H1 (cell line): ENCODE measurements at regions not wholly inside any gene's neighbourhood (a gene's known extent, or its start where the extent isn't known, plus 50 kb on each side); places are given as distances from the start of the nearest gene placed in this dataset.

Experiments used
- CTCF ChIA-PET: fragments of 300-600 bp; sonication (Branson Sonifier 250); formaldehyde crosslinking; loops from one replicate; lab custom pipeline; 2021; ENCODE audit not compliant: partially characterized antibody; lab: Charles Lee
- POLR2A ChIA-PET: fragments of 300-600 bp; sonication (Branson Sonifier 250); formaldehyde crosslinking; loops from one replicate; lab custom pipeline; 2021; ENCODE audit warnings: inconsistent platforms; ENCODE audit not compliant: partially characterized antibody; lab: Charles Lee
- DNase-seq, 2 experiments: peaks; one replicate each; pipeline versions ENCODE4 v3.0.0 to v3.0.0-alpha.2; 2010 to 2022; ENCODE audit warnings: low spot score in 2 of 2, low read depth in 1 of 2, mixed read lengths in 1 of 2
- FAIRE-seq: peaks from 2 replicates; lab custom pipeline; 2011; peaks lifted over from hg19 to GRCh38; lab: Jason Lieb, UNC
- H2AFZ ChIP-seq: 2 replicates; pipeline ENCODE4 v1.8.1; 2012; ENCODE audit warnings: low read length, inconsistent platforms
- H2AK5ac ChIP-seq: 2 replicates; pipeline ENCODE4 v1.6.1; 2013; ENCODE audit warnings: low read depth, low read length
- H2BK120ac ChIP-seq: replicated peaks from 2 replicates; pipeline ENCODE3; 2013; ENCODE audit warnings: low read depth, low read length, inconsistent platforms
- H2BK12ac ChIP-seq: 2 replicates; pipeline ENCODE4 v1.6.1; 2013; ENCODE audit warnings: low read depth, low read length
- H2BK15ac ChIP-seq: 2 replicates; pipeline ENCODE4 v1.6.1; 2013; ENCODE audit warnings: low read length
- H2BK20ac ChIP-seq: 2 replicates; pipeline ENCODE4 v1.6.1; 2013; ENCODE audit warnings: low read length
- H2BK5ac ChIP-seq: 2 replicates; pipeline ENCODE4 v1.6.1; 2013; ENCODE audit warnings: low read depth, low read length
- H3K14ac ChIP-seq: 2 replicates; pipeline ENCODE4 v1.6.1; 2013; ENCODE audit warnings: inconsistent platforms; ENCODE audit not compliant: insufficient read length
- H3K18ac ChIP-seq: 2 replicates; pipeline ENCODE4 v1.6.1; 2013; ENCODE audit warnings: low read length; ENCODE audit errors: extremely low read depth
- H3K23ac ChIP-seq: 2 replicates; pipeline ENCODE4 v1.6.1; 2013; ENCODE audit warnings: inconsistent platforms; ENCODE audit not compliant: insufficient read length
- H3K23me2 ChIP-seq: 2 replicates; pipeline ENCODE4 v1.6.1; 2013; ENCODE audit warnings: low read depth, low read length
- H3K27ac ChIP-seq: 2 replicates; pipeline ENCODE4 v1.6.1; 2011; ENCODE audit warnings: low read depth, low read length, inconsistent platforms
- H3K27me3 ChIP-seq, 4 experiments: replicated peaks in 1 of 4; 1 replicate in 1 of 4; 2 replicates in 3 of 4; pipeline versions ENCODE4 v1.6.1 to v1.8.1; 2011 to 2013; ENCODE audit warnings: low read length in 3 of 4, mild to moderate bottlenecking in 3 of 4, inconsistent platforms in 2 of 4, mixed read lengths in 2 of 4, moderate library complexity in 1 of 4; ENCODE audit not compliant: control insufficient read depth in 3 of 4, insufficient read depth in 3 of 4; ENCODE audit errors: extremely low read depth in 1 of 4
- H3K36me3 ChIP-seq, 4 experiments: 2 replicates each; pipeline versions ENCODE4 v1.6.1 to v1.8.1; 2011 to 2013; ENCODE audit warnings: mild to moderate bottlenecking in 4 of 4, low read length in 3 of 4, moderate library complexity in 2 of 4, control low read depth in 1 of 4, inconsistent platforms in 1 of 4; ENCODE audit not compliant: insufficient read depth in 4 of 4, control insufficient read depth in 2 of 4
- H3K4ac ChIP-seq: replicated peaks from 2 replicates; pipeline ENCODE3; 2013; ENCODE audit warnings: low read length, low read depth, mixed read lengths, inconsistent platforms; ENCODE audit not compliant: insufficient read length
- H3K4me1 ChIP-seq, 4 experiments: replicated peaks in 1 of 4; 1 replicate in 1 of 4; 2 replicates in 3 of 4; pipeline versions ENCODE4 v1.6.1 to v1.8.1; 2011 to 2013; ENCODE audit warnings: low read length in 3 of 4, inconsistent platforms in 2 of 4, mixed read lengths in 1 of 4; ENCODE audit not compliant: insufficient read depth in 4 of 4, control insufficient read depth in 3 of 4
- H3K4me2 ChIP-seq, 2 experiments: 2 replicates each; pipeline versions ENCODE4 v1.6.1 to v1.8.1; 2011 to 2013; ENCODE audit warnings: low read depth in 2 of 2, low read length in 2 of 2, control low read depth in 1 of 2, inconsistent platforms in 1 of 2, mild to moderate bottlenecking in 1 of 2; ENCODE audit not compliant: insufficient read depth in 1 of 2
- H3K4me3 ChIP-seq, 4 experiments: fragments of 200-600, 300-600 bp in 1 of 4; sonication (generic), shearing (Covaris generic), sonication (Bioruptor Twin) in 1 of 4; 2 replicates each; pipeline versions ENCODE4 v1.5.1 to v1.8.1; 2011 to 2016; ENCODE audit warnings: low read length in 4 of 4, low read depth in 3 of 4, control low read depth in 2 of 4, inconsistent platforms in 2 of 4, mild to moderate bottlenecking in 2 of 4, mixed read lengths in 1 of 4, moderate library complexity in 1 of 4; ENCODE audit not compliant: insufficient read depth in 2 of 4; ENCODE audit errors: extremely low read depth in 1 of 4
- H3K56ac ChIP-seq: replicated peaks from 2 replicates; pipeline ENCODE3; 2013; ENCODE audit warnings: low read depth, mild to moderate bottlenecking, mixed read lengths, low read length, inconsistent platforms; ENCODE audit not compliant: insufficient read length
- H3K79me1 ChIP-seq: 2 replicates; pipeline ENCODE4 v1.6.1; 2013; ENCODE audit warnings: low read depth, low read length, control low read depth
- H3K79me2 ChIP-seq, 2 experiments: 2 replicates each; pipeline versions ENCODE4 v1.6.1 to v1.8.1; 2012 to 2013; ENCODE audit warnings: low read length in 2 of 2, mild to moderate bottlenecking in 2 of 2, inconsistent platforms in 1 of 2; ENCODE audit not compliant: insufficient read depth in 2 of 2, control insufficient read depth in 1 of 2
- H3K9ac ChIP-seq, 4 experiments: replicated peaks in 1 of 4; 1 replicate in 1 of 4; 2 replicates in 3 of 4; pipeline versions ENCODE4 v1.6.1 to v1.8.1; 2011 to 2013; ENCODE audit warnings: low read depth in 3 of 4, low read length in 3 of 4, control low read depth in 2 of 4, mild to moderate bottlenecking in 2 of 4, moderate library complexity in 2 of 4, inconsistent platforms in 1 of 4; ENCODE audit errors: extremely low read depth in 1 of 4
- H3K9me3 ChIP-seq, 2 experiments: 2 replicates each; pipeline versions ENCODE4 v1.6.1 to v1.8.1; 2012 to 2013; ENCODE audit warnings: mild to moderate bottlenecking in 2 of 2, moderate library complexity in 2 of 2, control low read depth in 1 of 2, inconsistent platforms in 1 of 2, low read depth in 1 of 2, low read length in 1 of 2, mixed read lengths in 1 of 2; ENCODE audit not compliant: insufficient read depth in 2 of 2
- H4K20me1 ChIP-seq, 2 experiments: replicated peaks in 1 of 2; 2 replicates each; pipeline versions ENCODE3 to v1.8.1; 2011 to 2013; ENCODE audit warnings: inconsistent platforms in 2 of 2, low read length in 2 of 2, mild to moderate bottlenecking in 1 of 2; ENCODE audit not compliant: insufficient read depth in 2 of 2, control insufficient read depth in 1 of 2
- H4K5ac ChIP-seq: 2 replicates; pipeline ENCODE4 v1.6.1; 2013; ENCODE audit warnings: low read length, low read depth, mixed read lengths, inconsistent platforms; ENCODE audit not compliant: insufficient read length
- H4K8ac ChIP-seq: 2 replicates; pipeline ENCODE4 v1.8.0; 2013; ENCODE audit warnings: mild to moderate bottlenecking, moderate library complexity, low read length, inconsistent platforms; ENCODE audit not compliant: insufficient read depth; ENCODE audit errors: extremely low read depth
- H4K91ac ChIP-seq: replicated peaks from 2 replicates; pipeline ENCODE3; 2013; ENCODE audit warnings: low read length, mixed read lengths, inconsistent platforms; ENCODE audit not compliant: insufficient read length
- RAD21 ChIP-seq, 2 experiments: IDR thresholded peaks in 1 of 2; conservative IDR thresholded peaks in 1 of 2; 2 replicates each; pipeline ENCODE4 v1.6.1; 2011; ENCODE audit warnings: low read depth in 2 of 2, low read length in 2 of 2, improper control_type of control experiment in 1 of 2, inconsistent platforms in 1 of 2, mild to moderate bottlenecking in 1 of 2, moderate library complexity in 1 of 2
- TCF12 ChIP-seq: IDR thresholded peaks from 2 replicates; pipeline ENCODE4 v1.6.1; 2011; ENCODE audit warnings: low read depth, mild to moderate bottlenecking, low read length
- WGBS, 2 experiments: shearing (Covaris generic) in 1 of 2; methylation state at CpG; one replicate each; pipeline versions ENCODE4 v1.1.6 to v1.1.7; 2013 to 2015; ENCODE audit warnings: low lambda C conversion rate in 2 of 2, mixed read lengths in 2 of 2, inconsistent platforms in 1 of 2, low coverage in 1 of 2, missing lambda C conversion rate in 1 of 2; ENCODE audit not compliant: insufficient replicate concordance in 2 of 2, insufficient coverage in 1 of 2, insufficient read length in 1 of 2; ENCODE audit errors: extremely low coverage in 1 of 2, missing lambda C conversion rate in 1 of 2; 5-methylcytosine and 5-hydroxymethylcytosine counted together

DNA sequence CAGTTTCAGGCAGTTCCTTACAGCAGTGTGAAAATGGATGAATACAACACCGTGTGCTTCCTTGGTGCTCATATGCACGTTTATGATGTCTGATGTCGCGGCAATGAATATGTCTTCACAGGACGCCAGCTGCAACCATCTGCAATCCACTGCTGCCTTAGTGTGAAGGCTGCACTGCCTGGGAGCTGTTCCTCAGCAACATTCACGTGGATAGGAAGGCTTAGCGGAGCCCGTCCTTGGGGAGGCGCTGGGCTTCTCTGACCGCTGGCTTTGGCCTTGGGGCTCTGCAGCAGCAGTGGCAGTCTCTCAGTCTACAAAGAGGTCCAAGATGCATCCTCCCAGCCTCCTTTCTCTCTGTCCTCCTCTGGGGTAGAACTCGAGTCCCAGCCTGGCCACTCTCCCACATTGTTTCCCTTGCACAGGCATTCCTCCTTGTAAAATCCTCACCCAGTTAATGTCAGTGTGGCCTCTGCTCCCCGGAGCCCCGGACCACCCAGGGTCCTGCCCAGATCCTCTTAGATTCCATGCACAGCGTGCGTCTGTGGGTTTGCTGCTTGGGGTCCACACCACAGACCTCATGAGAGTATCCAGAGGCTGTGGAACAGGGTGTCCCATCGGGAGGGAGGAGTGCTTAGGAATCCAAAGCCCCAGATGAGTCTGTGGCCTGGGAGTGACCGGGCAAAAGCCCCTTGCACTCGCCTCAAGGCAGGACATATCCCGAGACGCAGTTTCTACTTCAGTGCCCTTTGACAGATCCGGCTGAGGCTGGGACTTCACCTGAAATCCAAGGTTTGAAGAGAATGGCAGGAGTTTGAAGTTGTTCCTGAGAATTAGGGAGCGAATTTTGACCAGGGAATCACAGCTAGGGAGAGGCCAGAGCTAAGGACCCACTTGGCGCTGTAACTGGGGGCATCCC, 181.3 kb downstream of the THBS2 start:
- no peak overlapping the region for H2BK15ac ChIP-seq
- no peak for FAIRE-seq
- H4K91ac ChIP-seq, result no peak overlapping the region
- DNase-seq, result no peak
- no peak overlapping the region for H3K14ac ChIP-seq
- no peak overlapping the region for H2AK5ac ChIP-seq
- H2AFZ ChIP-seq, result no peak overlapping the region
- no peaks in the 10 kb centered on the region for H3K36me3 ChIP-seq
- no peak overlapping the region for H3K18ac ChIP-seq
- H3K23ac ChIP-seq, result no peak overlapping the region
- no peak overlapping the region for H3K56ac ChIP-seq
- H3K79me2 ChIP-seq, result no peaks in the 10 kb centered on the region
- H2BK120ac ChIP-seq, result no peak overlapping the region
- no peaks in the 10 kb centered on the region for H3K79me1 ChIP-seq
- no peak for TF ChIP-seq TCF12
- peak in 1 of 2 experiments; percentile 22; a peak in 1 of 4 replicates for TF ChIP-seq RAD21 (IDR thresholded peaks at IDR 0.05 in 1 of 2, conservative IDR thresholded peaks at IDR 0.05 in 1 of 2; ENCODE audit: low read depth in 2 of 2, low read length in 2 of 2)
- no peak overlapping the region for H2BK12ac ChIP-seq
- H3K4me1 ChIP-seq, result no peaks in the 10 kb centered on the region; a peak in 1 of 7 replicates
- H2BK5ac ChIP-seq, result no peak overlapping the region
- no peaks in the 10 kb centered on the region for H3K27me3 ChIP-seq
- no peaks in the 10 kb centered on the region for H3K23me2 ChIP-seq
- ChIA-PET POLR2A (no interaction called here), CTCF (interaction anchor here (1.4 kb wide), 1 partner anchor 53 kb away, joined by 4 read pairs; no protein-coding TSS in a partner anchor)
- no peak overlapping the region for H4K8ac ChIP-seq
- H2BK20ac ChIP-seq, result no peak overlapping the region
- H3K4me2 ChIP-seq, result no peak overlapping the region
- no peak overlapping the region for H3K4ac ChIP-seq
- H3K27ac ChIP-seq, result no peak overlapping the region
- no peaks in the 10 kb centered on the region for H4K20me1 ChIP-seq
- H4K5ac ChIP-seq, result no peak overlapping the region
- H3K4me3 ChIP-seq, result no peak overlapping the region
- H3K9me3 ChIP-seq, result no peaks in the 10 kb centered on the region
- WGBS, 2 experiments, result 91% methylated on average over 23 of the region's 23 CpGs; no CpG with 5 or more reads in 1 of the 2 experiments
- H3K9ac ChIP-seq, result no peak overlapping the region
